CD14-positive monocyte (primary cell): ENCODE measurements at regions not wholly inside any gene's neighbourhood (a gene's known extent, or its start where the extent isn't known, plus 50 kb on each side); places are given as distances from the start of the nearest gene placed in this dataset.

Experiments
- DNase-seq, 3 donors: peaks; one replicate each; pipeline ENCODE4 v3.0.0-alpha.2; 2011 to 2022
- H2AFZ ChIP-seq: 2 replicates; pipeline ENCODE4 v1.6.0; 2012; ENCODE audit warnings: mild to moderate bottlenecking, low read depth, low read length, inconsistent platforms; ENCODE audit not compliant: insufficient read depth, poor library complexity, severe bottlenecking
- H3K27ac ChIP-seq, 2 donors: 1 replicate in 1 of 2; 2 replicates in 1 of 2; pipeline ENCODE4 v1.5.1; 2012 to 2013; ENCODE audit warnings: low read length in 2 of 2, control low read depth in 1 of 2, inconsistent platforms in 1 of 2, low read depth in 1 of 2, mild to moderate bottlenecking in 1 of 2
- H3K27me3 ChIP-seq, 2 donors: one replicate each; pipeline versions ENCODE4 v1.6.0 to v1.6.1; 2011 to 2013; ENCODE audit warnings: low read length in 2 of 2; ENCODE audit not compliant: control insufficient read depth in 2 of 2, insufficient read depth in 2 of 2
- H3K36me3 ChIP-seq, 2 donors: replicated peaks in 1 of 2; 1 replicate in 1 of 2; 2 replicates in 1 of 2; pipeline versions ENCODE4 v1.5.1 to v1.6.1; 2012 to 2013; ENCODE audit warnings: low read length in 2 of 2, control low read depth in 1 of 2, inconsistent platforms in 1 of 2, mild to moderate bottlenecking in 1 of 2; ENCODE audit not compliant: insufficient read depth in 2 of 2, control insufficient read depth in 1 of 2
- H3K4me1 ChIP-seq, 2 donors: 1 replicate in 1 of 2; 2 replicates in 1 of 2; pipeline versions ENCODE4 v1.5.1 to v1.6.1; 2012 to 2013; ENCODE audit warnings: low read length in 2 of 2, control low read depth in 1 of 2, inconsistent platforms in 1 of 2, mild to moderate bottlenecking in 1 of 2, moderate library complexity in 1 of 2; ENCODE audit not compliant: insufficient read depth in 2 of 2, control insufficient read depth in 1 of 2
- H3K4me2 ChIP-seq: replicated peaks from 2 replicates; pipeline ENCODE3; 2012; ENCODE audit warnings: low read length, moderate library complexity, mild to moderate bottlenecking; ENCODE audit not compliant: poor library complexity, severe bottlenecking; ENCODE audit errors: extremely low read depth
- H3K4me3 ChIP-seq, 3 experiments: fragments of 200-600 bp in 1 of 3; sonication (generic) in 1 of 3; replicated peaks in 1 of 3; 1 replicate in 2 of 3; 2 replicates in 1 of 3; pipeline ENCODE4 v1.5.1; 2011 to 2013; ENCODE audit warnings: low read length in 3 of 3, mild to moderate bottlenecking in 3 of 3, control low read depth in 2 of 3, low read depth in 2 of 3, inconsistent platforms in 1 of 3, moderate library complexity in 1 of 3
- H3K79me2 ChIP-seq: 2 replicates; pipeline ENCODE4 v1.6.0; 2012; ENCODE audit warnings: mild to moderate bottlenecking, control low read depth, inconsistent platforms, low read length, moderate library complexity; ENCODE audit not compliant: insufficient read depth
- H3K9ac ChIP-seq: 2 replicates; pipeline ENCODE4 v1.6.0; 2017; ENCODE audit warnings: low read length, mild to moderate bottlenecking; ENCODE audit not compliant: insufficient read depth, poor library complexity, severe bottlenecking
- H3K9me3 ChIP-seq, 2 donors: replicated peaks in 1 of 2; 1 replicate in 1 of 2; 2 replicates in 1 of 2; pipeline versions ENCODE4 v1.5.1 to v1.6.1; 2012 to 2013; ENCODE audit warnings: low read length in 2 of 2, control low read depth in 1 of 2; ENCODE audit not compliant: control insufficient read depth in 1 of 2, insufficient read depth in 1 of 2
- H4K20me1 ChIP-seq: 2 replicates; pipeline ENCODE4 v1.6.0; 2012; ENCODE audit warnings: mild to moderate bottlenecking, low read length, control low read depth, moderate library complexity; ENCODE audit not compliant: insufficient read depth
- H3K27ac Mint-ChIP-seq, 7 donors: one replicate each; pipeline ENCODE4 v1.8.0; 2020; ENCODE audit warnings: mild to moderate bottlenecking in 7 of 7, mixed read lengths in 7 of 7, moderate library complexity in 6 of 7, inconsistent platforms in 2 of 7
- H3K27me3 Mint-ChIP-seq, 3 donors: one replicate each; pipeline ENCODE4 v1.8.0; 2021 to 2022; ENCODE audit warnings: low read depth in 3 of 3, mild to moderate bottlenecking in 3 of 3, mixed read lengths in 3 of 3, moderate library complexity in 3 of 3, inconsistent platforms in 1 of 3
- H3K36me3 Mint-ChIP-seq, 2 donors: one replicate each; pipeline ENCODE4 v1.8.0; 2020; ENCODE audit warnings: mixed read lengths in 2 of 2, inconsistent platforms in 1 of 2, mild to moderate bottlenecking in 1 of 2
- H3K4me1 Mint-ChIP-seq: one replicate; pipeline ENCODE4 v1.8.0; 2020; ENCODE audit warnings: mild to moderate bottlenecking, mixed read lengths
- H3K4me3 Mint-ChIP-seq, 2 donors: one replicate each; pipeline ENCODE4 v1.8.0; 2020; ENCODE audit warnings: mild to moderate bottlenecking in 2 of 2, mixed read lengths in 2 of 2, moderate library complexity in 1 of 2
- H3K9me3 Mint-ChIP-seq, 7 donors: one replicate each; pipeline ENCODE4 v1.8.0; 2020 to 2022; ENCODE audit warnings: mixed read lengths in 7 of 7, mild to moderate bottlenecking in 6 of 7, moderate library complexity in 6 of 7, inconsistent platforms in 2 of 7
- CTCF ChIP-seq: fragments of 200-600 bp; IDR thresholded peaks from one replicate; pipeline ENCODE4 v1.8.0; 2022; ENCODE audit warnings: antibody characterized with exemption, mild to moderate bottlenecking
- WGBS: methylation state at CpG from one replicate; pipeline ENCODE4 v1.1.5; 2013; ENCODE audit warnings: missing lambda C conversion rate; ENCODE audit not compliant: insufficient coverage; 5-methylcytosine and 5-hydroxymethylcytosine counted together
- intact Hi-C, 2 donors: fragments of 100-400 bp; cut with micrococcal nuclease; formaldehyde crosslinking; loops; one replicate each; pipeline versions ENCODE4 v1.15.0 to v1.15.1; 2023

GRCh38 chr5:42880496-42881150, 68.9 kb upstream of the SELENOP start:
- Histone ChIP-seq H3K79me2 (no peaks in the 10 kb centered on the region), H2AFZ (no peak overlapping the region), H3K4me2 (no peak overlapping the region), H3K27me3 (no peaks in the 10 kb centered on the region), H3K36me3 (no peaks in the 10 kb centered on the region), H3K9me3 (no peaks in the 10 kb centered on the region), H3K4me3 (no peak overlapping the region), H4K20me1 (no peaks in the 10 kb centered on the region), H3K4me1 (peaks cover 7 to 8% of the 10 kb centered on the region in 2 donors), H3K9ac (no peak overlapping the region), H3K27ac (no peak overlapping the region)
- peaks cover 6% of the 10 kb centered on the region for H3K4me1 Mint-ChIP-seq
- H3K9me3 Mint-ChIP-seq: peaks cover 0 to 1% (median 0%) of the 10 kb centered on the region in 7 donors
- H3K27me3 Mint-ChIP-seq: peaks cover 0 to 4% (median 0%) of the 10 kb centered on the region in 3 donors
- no peak overlapping the region for H3K27ac Mint-ChIP-seq
- no peak for TF ChIP-seq CTCF
- intact Hi-C loops: no loop called here
- DNase-seq: no peak
- H3K36me3 Mint-ChIP-seq: no peaks in the 10 kb centered on the region
- no CpG with 5 or more reads among the region's 1 CpG for WGBS
- no peak overlapping the region for H3K4me3 Mint-ChIP-seq

- DNase-seq: no peak
- Histone ChIP-seq H3K4me3 (no peak overlapping the region), H3K9me3 (no peaks in the 10 kb centered on the region), H3K79me2 (no peaks in the 10 kb centered on the region), H3K27ac (no peak overlapping the region), H3K4me1 (peaks cover 10% of the 10 kb centered on the region in 2 donors), H3K4me2 (no peak overlapping the region), H3K27me3 (no peaks in the 10 kb centered on the region), H2AFZ (no peak overlapping the region), H3K9ac (no peak overlapping the region), H4K20me1 (no peaks in the 10 kb centered on the region), H3K36me3 (no peaks in the 10 kb centered on the region)
- 70% methylated on average over 1 of the region's 2 CpGs for WGBS
- no peak for TF ChIP-seq CTCF
- intact Hi-C loops: no loop called here
- Mint-ChIP-seq H3K27me3 (peaks cover 0 to 4% (median 0%) of the 10 kb centered on the region in 3 donors), H3K27ac (no peak overlapping the region), H3K4me3 (no peak overlapping the region), H3K9me3 (peaks cover 0 to 2% (median 0%) of the 10 kb centered on the region in 7 donors), H3K4me1 (peaks cover 8% of the 10 kb centered on the region), H3K36me3 (no peaks in the 10 kb centered on the region)
Observed at GRCh38 chr5:42879291-42879690, 67.6 kb upstream of the SELENOP start.
